ENCODE measurements at regions not wholly inside any gene's neighbourhood (a gene's known extent, or its start where the extent isn't known, plus 50 kb on each side); places are given as distances from the start of the nearest gene placed in this dataset.

DNA sequence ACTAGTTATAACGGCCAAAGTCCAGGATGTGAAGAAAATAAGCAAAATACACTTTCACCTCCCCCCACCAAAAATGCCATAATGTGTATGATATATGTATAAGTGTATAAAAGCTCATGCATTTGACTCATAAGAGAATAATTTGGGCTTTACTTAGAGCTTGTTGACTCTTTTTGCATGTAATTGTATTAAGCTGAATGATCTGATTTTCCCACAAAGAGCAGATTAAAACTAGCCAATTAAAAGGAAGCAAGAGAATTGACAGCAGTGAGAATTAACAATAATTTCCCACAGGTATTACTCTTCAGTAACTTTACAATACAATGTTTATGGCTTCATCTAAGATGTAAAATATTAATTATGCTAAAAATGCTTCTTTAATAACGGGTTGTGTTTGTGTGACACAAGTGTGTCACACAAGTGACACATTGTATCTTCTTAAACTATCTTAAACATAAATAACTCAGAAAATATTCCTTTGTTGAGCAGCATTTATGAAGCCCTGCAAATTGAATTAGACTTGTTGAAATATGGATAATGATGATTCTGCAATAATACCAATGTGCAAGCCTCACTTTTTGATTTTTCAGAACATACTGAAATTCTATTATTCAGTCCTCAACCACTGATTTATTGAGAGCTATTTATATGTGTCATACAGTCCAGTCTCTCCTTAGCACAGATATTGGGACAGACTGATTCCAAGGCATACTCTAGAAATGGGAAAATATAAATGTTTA is 134.5 kb downstream of the SLIT2 start:
- TF ChIP-seq POLR2A (IDR thresholded peaks at IDR 0.05), result no peak
- TF ChIP-seq, protein P1, sequence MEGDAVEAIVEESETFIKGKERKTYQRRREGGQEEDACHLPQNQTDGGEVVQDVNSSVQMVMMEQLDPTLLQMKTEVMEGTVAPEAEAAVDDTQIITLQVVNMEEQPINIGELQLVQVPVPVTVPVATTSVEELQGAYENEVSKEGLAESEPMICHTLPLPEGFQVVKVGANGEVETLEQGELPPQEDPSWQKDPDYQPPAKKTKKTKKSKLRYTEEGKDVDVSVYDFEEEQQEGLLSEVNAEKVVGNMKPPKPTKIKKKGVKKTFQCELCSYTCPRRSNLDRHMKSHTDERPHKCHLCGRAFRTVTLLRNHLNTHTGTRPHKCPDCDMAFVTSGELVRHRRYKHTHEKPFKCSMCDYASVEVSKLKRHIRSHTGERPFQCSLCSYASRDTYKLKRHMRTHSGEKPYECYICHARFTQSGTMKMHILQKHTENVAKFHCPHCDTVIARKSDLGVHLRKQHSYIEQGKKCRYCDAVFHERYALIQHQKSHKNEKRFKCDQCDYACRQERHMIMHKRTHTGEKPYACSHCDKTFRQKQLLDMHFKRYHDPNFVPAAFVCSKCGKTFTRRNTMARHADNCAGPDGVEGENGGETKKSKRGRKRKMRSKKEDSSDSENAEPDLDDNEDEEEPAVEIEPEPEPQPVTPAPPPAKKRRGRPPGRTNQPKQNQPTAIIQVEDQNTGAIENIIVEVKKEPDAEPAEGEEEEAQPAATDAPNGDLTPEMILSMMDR (IDR thresholded peaks at IDR 0.05), result no peak
- no peaks in the 10 kb centered on the region for H3K27me3 ChIP-seq
- intact Hi-C loops (cut with DNase I), result no loop called here
- H3K9me3 ChIP-seq (replicated peaks in 1 of 3), result no peaks in the 10 kb centered on the region
- H3K4me3 ChIP-seq, result no peak overlapping the region
- no peaks in the 10 kb centered on the region for H3K36me3 ChIP-seq (replicated peaks in 1 of 2)
- 73 to 82% (median 76%) methylated on average over 2 of the region's 2 CpGs for WGBS, 4 donors
- no peaks in the 10 kb centered on the region for H3K4me1 ChIP-seq (replicated peaks in 1 of 2)
- H3K27ac ChIP-seq, result no peak overlapping the region
- no peak for DNase-seq

DNA sequence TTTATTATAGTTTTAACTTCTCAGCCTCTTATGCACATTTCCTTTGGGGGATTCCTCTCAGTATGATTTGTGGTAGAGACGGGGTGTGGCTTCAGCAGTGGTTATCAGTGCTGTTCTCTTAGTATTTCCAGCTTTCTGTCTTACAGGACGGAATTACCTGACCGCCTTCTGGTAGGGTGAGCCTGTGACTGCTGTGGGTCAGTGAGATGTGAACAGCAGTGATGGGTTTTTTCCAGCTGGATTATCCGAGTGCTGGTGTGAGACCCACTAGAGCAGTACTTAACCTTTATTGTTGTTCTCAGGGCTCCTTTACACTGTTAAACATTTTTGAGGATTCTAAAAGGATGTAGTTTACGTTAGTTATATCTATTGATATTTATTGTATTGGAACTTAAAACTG is 135.2 kb downstream of the SLIT2 start:
- 85 to 94% (median 90%) methylated on average over 5 of the region's 5 CpGs for WGBS, 4 donors
- no peaks in the 10 kb centered on the region for H3K9me3 ChIP-seq (replicated peaks in 1 of 3)
- no peaks in the 10 kb centered on the region for H3K27me3 ChIP-seq
- no peaks in the 10 kb centered on the region for H3K4me1 ChIP-seq (replicated peaks in 1 of 2)
- TF ChIP-seq POLR2A (IDR thresholded peaks at IDR 0.05), result no peak
- TF ChIP-seq, protein P1 (IDR thresholded peaks at IDR 0.05), result no peak
- H3K36me3 ChIP-seq (replicated peaks in 1 of 2), result no peaks in the 10 kb centered on the region
- intact Hi-C loops (cut with DNase I), result no loop called here
- H3K4me3 ChIP-seq, result no peak overlapping the region
- H3K27ac ChIP-seq, result no peak overlapping the region
- no peak for DNase-seq

DNA sequence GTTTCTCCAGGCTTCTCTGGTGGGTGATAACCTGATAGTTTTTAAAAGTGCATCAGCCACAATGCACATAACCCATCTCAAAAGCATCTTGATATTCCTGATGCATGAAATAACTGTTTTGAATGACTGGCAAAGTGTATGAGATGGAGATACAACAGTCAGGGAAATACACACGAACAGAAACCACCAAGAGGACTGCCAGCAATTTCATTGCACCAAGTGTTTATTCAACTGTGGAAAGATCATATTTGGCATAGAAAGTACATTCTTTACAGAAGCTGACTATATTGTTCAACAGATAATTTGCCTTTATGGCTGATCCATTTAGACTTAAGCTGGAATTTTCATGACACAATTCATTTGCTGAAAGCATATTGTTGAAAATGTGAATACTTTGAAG is 139.5 kb downstream of the SLIT2 start:
- Histone ChIP-seq H3K4me1 (replicated peaks in 1 of 2) (peaks cover 0 to 4% of the 10 kb centered on the region in 2 donors), H3K27ac (no peak overlapping the region), H3K4me3 (no peak overlapping the region), H3K9me3 (replicated peaks in 1 of 3) (no peaks in the 10 kb centered on the region), H3K36me3 (replicated peaks in 1 of 2) (no peaks in the 10 kb centered on the region), H3K27me3 (no peaks in the 10 kb centered on the region)
- no peak for TF ChIP-seq POLR2A (IDR thresholded peaks at IDR 0.05)
- TF ChIP-seq, protein P1 (IDR thresholded peaks at IDR 0.05), result no peak
- 45 to 68% (median 56%) methylated on average over 1 of the region's 1 CpG for WGBS, 4 donors
- intact Hi-C loops (cut with DNase I), result no loop called here
- no peak for DNase-seq

DNA sequence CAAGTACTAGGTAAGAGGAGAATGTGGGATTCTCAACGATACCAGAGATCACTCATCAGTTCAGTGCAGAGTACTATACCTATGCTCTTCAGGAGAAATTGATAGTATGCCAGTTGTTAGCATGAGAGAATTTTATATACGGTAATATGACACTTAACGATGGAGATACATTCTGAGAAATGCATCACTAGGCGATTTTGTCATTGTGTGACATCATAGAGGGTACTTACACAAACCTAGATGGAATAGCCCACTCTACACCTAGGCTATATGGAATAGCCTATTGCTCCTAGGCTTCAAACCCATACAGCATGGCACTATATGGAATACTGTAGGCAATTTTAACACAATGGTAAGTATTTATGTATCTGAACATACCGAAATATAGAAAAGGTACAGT is 140.2 kb downstream of the SLIT2 start:
- Histone ChIP-seq H3K27me3 (no peaks in the 10 kb centered on the region), H3K4me1 (replicated peaks in 1 of 2) (peaks cover 0 to 4% of the 10 kb centered on the region in 2 donors), H3K9me3 (replicated peaks in 1 of 3) (no peaks in the 10 kb centered on the region), H3K27ac (no peak overlapping the region), H3K4me3 (no peak overlapping the region), H3K36me3 (replicated peaks in 1 of 2) (no peaks in the 10 kb centered on the region)
- 90 to 92% (median 91%) methylated on average over 5 of the region's 5 CpGs for WGBS, 4 donors
- no peak for TF ChIP-seq POLR2A (IDR thresholded peaks at IDR 0.05)
- TF ChIP-seq, protein P1 (IDR thresholded peaks at IDR 0.05), result no peak
- intact Hi-C loops (cut with DNase I), result no loop called here
- no peak for DNase-seq
